ENCODE measurements at regions not wholly inside any gene's neighbourhood (a gene's known extent, or its start where the extent isn't known, plus 50 kb on each side); places are given as distances from the start of the nearest gene placed in this dataset.

- no peak for DNase-seq
- Histone ChIP-seq H3K4me1 (no peaks in the 10 kb centered on the region), H3K9me3 (no peaks in the 10 kb centered on the region), H3K27ac (no peak overlapping the region), H3K4me3 (no peak overlapping the region), H3K36me3 (no peaks in the 10 kb centered on the region), H3K27me3 (replicated peaks in 1 of 7) (no peaks in the 10 kb centered on the region)
- intact Hi-C loops (cut with DNase I; ENCODE audit: low total_unique reads), result no loop called here
- TF ChIP-seq POLR2AphosphoS5 (IDR thresholded peaks at IDR 0.05) (no peak), CTCF (IDR thresholded peaks at IDR 0.05 in 8 of 11, conservative IDR thresholded peaks at IDR 0.05 in 3 of 11) (no peak), POLR2A (IDR thresholded peaks at IDR 0.05) (no peak)
- 35 to 46% (median 37%) methylated on average over 6 of the region's 6 CpGs for WGBS, 5 donors
Measured at GRCh38 chr5:110917161-110917875, 154.2 kb upstream of the TSLP start.

- no peak for DNase-seq
- TF ChIP-seq CTCF (IDR thresholded peaks at IDR 0.05 in 8 of 11, conservative IDR thresholded peaks at IDR 0.05 in 3 of 11) (no peak), POLR2A (IDR thresholded peaks at IDR 0.05) (no peak), POLR2AphosphoS5 (IDR thresholded peaks at IDR 0.05) (no peak)
- no peak overlapping the region for H3K4me3 ChIP-seq
- no peaks in the 10 kb centered on the region for H3K36me3 ChIP-seq
- H3K9me3 ChIP-seq, result no peaks in the 10 kb centered on the region
- no peak overlapping the region for H3K27ac ChIP-seq
- intact Hi-C loops (cut with DNase I; ENCODE audit: low total_unique reads), result no loop called here
- 26 to 36% (median 33%) methylated on average over 1 of the region's 1 CpG for WGBS, 5 donors
- no peaks in the 10 kb centered on the region for H3K27me3 ChIP-seq (replicated peaks in 1 of 7)
- H3K4me1 ChIP-seq, result no peaks in the 10 kb centered on the region
Measured at GRCh38 chr5:110918683-110919082, 152.8 kb upstream of the TSLP start.

GRCh38 chr5:110923971-110924370, 147.5 kb upstream of the TSLP start:
- no peaks in the 10 kb centered on the region for H3K4me1 ChIP-seq
- DNase-seq, result no peak
- H3K27me3 ChIP-seq (replicated peaks in 1 of 7), result no peaks in the 10 kb centered on the region
- peaks cover 0 to 4% (median 0%) of the 10 kb centered on the region in 8 donors for H3K9me3 ChIP-seq
- intact Hi-C loops (cut with DNase I; ENCODE audit: low total_unique reads), result no loop called here
- TF ChIP-seq POLR2AphosphoS5 (IDR thresholded peaks at IDR 0.05) (no peak), POLR2A (IDR thresholded peaks at IDR 0.05) (no peak), CTCF (IDR thresholded peaks at IDR 0.05 in 8 of 11, conservative IDR thresholded peaks at IDR 0.05 in 3 of 11) (no peak)
- 83 to 95% (median 90%) methylated on average over 1 of the region's 1 CpG for WGBS, 5 donors
- no peak overlapping the region for H3K27ac ChIP-seq
- no peaks in the 10 kb centered on the region for H3K36me3 ChIP-seq
- no peak overlapping the region for H3K4me3 ChIP-seq

- no peaks in the 10 kb centered on the region for H3K27me3 ChIP-seq (replicated peaks in 1 of 7)
- no peak overlapping the region for H3K27ac ChIP-seq
- peaks cover 0 to 4% (median 0%) of the 10 kb centered on the region in 8 donors for H3K9me3 ChIP-seq
- DNase-seq, result no peak
- intact Hi-C loops (cut with DNase I; ENCODE audit: low total_unique reads), result no loop called here
- H3K4me1 ChIP-seq, result no peaks in the 10 kb centered on the region
- no peaks in the 10 kb centered on the region for H3K36me3 ChIP-seq
- H3K4me3 ChIP-seq, result no peak overlapping the region
- 79 to 95% (median 92%) methylated on average over 2 of the region's 2 CpGs for WGBS, 5 donors
- TF ChIP-seq POLR2AphosphoS5 (IDR thresholded peaks at IDR 0.05), result no peak
- TF ChIP-seq POLR2A (IDR thresholded peaks at IDR 0.05), result no peak
- no peak for TF ChIP-seq CTCF (IDR thresholded peaks at IDR 0.05 in 8 of 11, conservative IDR thresholded peaks at IDR 0.05 in 3 of 11)
Measured at GRCh38 chr5:110925398-110925797, 146.1 kb upstream of the TSLP start.
